NCI-H526 (cell line): ENCODE measurements at regions not wholly inside any gene's neighbourhood (a gene's known extent, or its start where the extent isn't known, plus 50 kb on each side); places are given as distances from the start of the nearest gene placed in this dataset.
"Not testable (repeated sequence)": the region's sequence is repeated elsewhere in the genome, so short reads cannot be mapped to it uniquely, and the experiment has no call there.

ENCODE experiments used
- DNase-seq, 2 experiments: peaks; one replicate each; lab custom pipeline; 2025; lab: John Stamatoyannopoulos, UW

GRCh38 chr20:4435671-4436455, 186.8 kb upstream of the ADRA1D start:
- no peak for DNase-seq

- no peak for DNase-seq
These were observed 186.1 kb upstream of the ADRA1D start for GRCh38 chr20:4435225-4435624.

GRCh38 chr20:4434681-4435080, 185.6 kb upstream of the ADRA1D start:
- DNase-seq = no peak

GRCh38 chr20:4431446-4431845, 182.4 kb upstream of the ADRA1D start:
- DNase-seq = no peak

- not testable (repeated sequence) for DNase-seq
These were observed 181.7 kb upstream of the ADRA1D start for GRCh38 chr20:4430826-4431225.

- DNase-seq = no peak
These were observed 179.0 kb upstream of the ADRA1D start for GRCh38 chr20:4427940-4428586.

- no peak for DNase-seq
These were observed 169.1 kb upstream of the ADRA1D start for GRCh38 chr20:4418141-4418540.

GRCh38 chr20:4415281-4415680, 166.2 kb upstream of the ADRA1D start:
- DNase-seq = no peak

- no peak for DNase-seq
These were observed 164.4 kb upstream of the ADRA1D start for GRCh38 chr20:4413314-4414049.

- no peak for DNase-seq
These were observed 163.1 kb upstream of the ADRA1D start for GRCh38 chr20:4412216-4412615.

GRCh38 chr20:4411744-4412143, 162.7 kb upstream of the ADRA1D start:
- no peak for DNase-seq

- DNase-seq = no peak
These were observed 157.5 kb upstream of the ADRA1D start for GRCh38 chr20:4406627-4407026.

GRCh38 chr20:4401601-4402000, 152.5 kb upstream of the ADRA1D start:
- DNase-seq = no peak

GRCh38 chr20:4384961-4385360, 135.9 kb upstream of the ADRA1D start:
- no peak for DNase-seq

- no peak for DNase-seq
These were observed 134.9 kb upstream of the ADRA1D start for GRCh38 chr20:4383961-4384360.

- no peak for DNase-seq
These were observed 126.8 kb upstream of the ADRA1D start for GRCh38 chr20:4375881-4376280.

GRCh38 chr20:4373454-4373853, 124.4 kb upstream of the ADRA1D start:
- no peak for DNase-seq

- DNase-seq = no peak
These were observed 122.7 kb upstream of the ADRA1D start for GRCh38 chr20:4371623-4372251.

GRCh38 chr20:4370851-4371250, 121.8 kb upstream of the ADRA1D start:
- DNase-seq = no peak

GRCh38 chr20:4369798-4370124, 120.7 kb upstream of the ADRA1D start:
- DNase-seq = no peak

GRCh38 chr20:4369119-4369797, 120.2 kb upstream of the ADRA1D start:
- DNase-seq = no peak

GRCh38 chr20:4366076-4366475, 117.0 kb upstream of the ADRA1D start:
- DNase-seq = no peak
